Karpas-422 (cell line): ENCODE measurements at regions not wholly inside any gene's neighbourhood (a gene's known extent, or its start where the extent isn't known, plus 50 kb on each side); places are given as distances from the start of the nearest gene placed in this dataset.
A peak's percentile ranks its signal among the peaks of the same experiment; 100 is the strongest.
"Not testable (repeated sequence)": the region's sequence is repeated elsewhere in the genome, so short reads cannot be mapped to it uniquely, and the experiment has no call there.

Experiments
- DNase-seq: peaks from one replicate; pipeline ENCODE4 v3.0.0-alpha.2; 2015
- H2AFZ ChIP-seq: fragments of 200-600 bp; sonication (generic); 2 replicates; pipeline ENCODE4 v1.6.1; 2014; ENCODE audit warnings: antibody characterized with exemption, low read length, mixed read lengths
- H3K27ac ChIP-seq: fragments of 200-600 bp; sonication (generic); 2 replicates; pipeline ENCODE4 v1.5.1; 2014; ENCODE audit warnings: mild to moderate bottlenecking, low read length, moderate library complexity
- H3K27me3 ChIP-seq: fragments of 200-600 bp; sonication (generic); 2 replicates; pipeline ENCODE4 v1.6.1; 2014; ENCODE audit warnings: low read length, mixed read lengths
- H3K36me3 ChIP-seq: fragments of 200-600 bp; sonication (generic); 2 replicates; pipeline ENCODE4 v1.6.1; 2014; ENCODE audit warnings: low read length, mixed read lengths; ENCODE audit not compliant: insufficient read depth
- H3K4me1 ChIP-seq: fragments of 200-600 bp; sonication (generic); 2 replicates; pipeline ENCODE4 v1.6.1; 2014; ENCODE audit warnings: mild to moderate bottlenecking, low read length, mixed read lengths
- H3K4me2 ChIP-seq: fragments of 200-600 bp; sonication (generic); 2 replicates; pipeline ENCODE4 v1.6.1; 2014; ENCODE audit warnings: low read length, low read depth, mild to moderate bottlenecking; ENCODE audit not compliant: poor library complexity, severe bottlenecking
- H3K4me3 ChIP-seq: fragments of 200-600 bp; sonication (generic); 2 replicates; pipeline ENCODE4 v1.5.1; 2014; ENCODE audit warnings: mild to moderate bottlenecking, antibody characterized with exemption, low read length, mixed read lengths
- H3K79me2 ChIP-seq: fragments of 200-600 bp; sonication (generic); 2 replicates; pipeline ENCODE4 v1.6.1; 2014; ENCODE audit warnings: mild to moderate bottlenecking, low read length, mixed read lengths
- H3K9ac ChIP-seq: fragments of 200-600 bp; sonication (generic); 2 replicates; pipeline ENCODE4 v1.6.0; 2014; ENCODE audit warnings: low read length
- H3K9me2 ChIP-seq: fragments of 200-600 bp; sonication (generic), shearing (Covaris generic); replicated peaks from 2 replicates; pipeline ENCODE4 v1.6.0; 2014; ENCODE audit warnings: mild to moderate bottlenecking, low read length, moderate library complexity; ENCODE audit not compliant: insufficient read depth
- H3K9me3 ChIP-seq: fragments of 300-700, 200-600 bp; sonication (generic); 2 replicates; pipeline ENCODE4 v1.6.1; 2014; ENCODE audit warnings: low read length, mixed read lengths
- H4K20me1 ChIP-seq: fragments of 200-600 bp; sonication (generic); 2 replicates; pipeline ENCODE4 v1.6.1; 2014; ENCODE audit warnings: mild to moderate bottlenecking, antibody characterized with exemption, low read length, low read depth; ENCODE audit not compliant: insufficient read depth

DNA sequence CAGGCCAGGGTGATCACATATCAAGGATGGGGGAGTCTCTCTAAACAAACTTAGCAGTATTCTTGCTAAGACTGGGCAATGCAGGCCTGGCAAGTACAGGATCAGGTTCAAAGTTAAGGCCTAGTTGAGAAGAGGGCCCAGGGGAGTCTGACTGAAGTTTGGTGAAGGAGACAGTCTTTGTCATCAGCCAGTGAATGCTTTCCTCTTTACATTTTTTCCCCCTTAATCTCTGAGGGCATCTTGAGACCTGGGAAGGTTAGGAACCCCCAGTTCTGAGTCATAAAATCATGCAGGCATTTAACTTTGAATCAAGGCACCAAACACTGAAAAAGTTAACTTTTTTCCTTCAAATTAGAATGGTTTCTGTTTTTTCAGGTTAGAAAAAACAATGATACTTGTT lies 311.5 kb downstream of the REEP3 start:
- Histone ChIP-seq H3K79me2 (no peaks in the 10 kb centered on the region), H3K4me2 (no peak overlapping the region), H3K4me1 (peaks cover 3% of the 10 kb centered on the region; the same call in 1 of the 2 replicates), H2AFZ (no peak overlapping the region), H3K9me3 (no peaks in the 10 kb centered on the region), H4K20me1 (no peaks in the 10 kb centered on the region), H3K4me3 (no peak overlapping the region), H3K36me3 (no peaks in the 10 kb centered on the region), H3K27me3 (no peaks in the 10 kb centered on the region), H3K27ac (no peak overlapping the region), H3K9ac (no peak overlapping the region), H3K9me2 (no peaks in the 10 kb centered on the region)
- no peak for DNase-seq

DNA sequence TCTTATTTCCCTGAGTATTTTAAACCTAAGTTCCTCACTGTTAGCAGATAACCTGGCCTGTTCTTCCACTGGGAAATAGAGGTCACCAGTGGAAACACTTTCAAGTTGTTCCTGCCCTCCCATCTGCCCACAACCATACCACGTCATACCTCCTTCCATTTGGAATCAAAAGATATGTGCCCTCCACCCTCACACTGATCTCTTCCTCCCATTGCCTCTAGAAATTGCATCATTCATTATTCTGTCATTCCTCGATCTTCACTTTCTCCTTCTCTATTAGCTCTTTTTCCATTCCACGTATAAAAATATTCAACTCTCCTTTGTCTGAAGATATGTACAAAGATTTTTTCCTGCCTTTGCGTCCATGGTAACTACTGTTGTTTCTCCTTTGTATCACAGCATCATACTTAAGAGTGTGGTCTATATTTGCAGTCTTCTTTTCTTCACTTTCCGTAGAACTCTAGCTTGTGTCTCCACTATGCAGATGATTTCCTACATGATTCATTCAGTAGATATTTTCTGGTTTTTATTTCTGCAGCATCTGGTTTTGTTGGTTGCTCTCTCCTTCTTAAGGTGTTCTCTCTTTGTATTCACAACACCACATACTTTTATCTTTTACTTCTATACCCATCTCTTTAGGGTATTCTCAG lies 312.3 kb downstream of the REEP3 start:
- no peak for DNase-seq
- H3K9me3 ChIP-seq: no peaks in the 10 kb centered on the region
- no peak overlapping the region for H2AFZ ChIP-seq
- H3K79me2 ChIP-seq: no peaks in the 10 kb centered on the region
- no peaks in the 10 kb centered on the region for H3K27me3 ChIP-seq
- H3K36me3 ChIP-seq: no peaks in the 10 kb centered on the region
- no peak overlapping the region for H3K9ac ChIP-seq
- H3K27ac ChIP-seq: no peak overlapping the region
- H3K4me1 ChIP-seq: peaks cover 3% of the 10 kb centered on the region; the same call in 1 of the 2 replicates
- no peak overlapping the region for H3K4me2 ChIP-seq
- no peak overlapping the region for H3K4me3 ChIP-seq
- H4K20me1 ChIP-seq: no peaks in the 10 kb centered on the region
- no peaks in the 10 kb centered on the region for H3K9me2 ChIP-seq

DNA sequence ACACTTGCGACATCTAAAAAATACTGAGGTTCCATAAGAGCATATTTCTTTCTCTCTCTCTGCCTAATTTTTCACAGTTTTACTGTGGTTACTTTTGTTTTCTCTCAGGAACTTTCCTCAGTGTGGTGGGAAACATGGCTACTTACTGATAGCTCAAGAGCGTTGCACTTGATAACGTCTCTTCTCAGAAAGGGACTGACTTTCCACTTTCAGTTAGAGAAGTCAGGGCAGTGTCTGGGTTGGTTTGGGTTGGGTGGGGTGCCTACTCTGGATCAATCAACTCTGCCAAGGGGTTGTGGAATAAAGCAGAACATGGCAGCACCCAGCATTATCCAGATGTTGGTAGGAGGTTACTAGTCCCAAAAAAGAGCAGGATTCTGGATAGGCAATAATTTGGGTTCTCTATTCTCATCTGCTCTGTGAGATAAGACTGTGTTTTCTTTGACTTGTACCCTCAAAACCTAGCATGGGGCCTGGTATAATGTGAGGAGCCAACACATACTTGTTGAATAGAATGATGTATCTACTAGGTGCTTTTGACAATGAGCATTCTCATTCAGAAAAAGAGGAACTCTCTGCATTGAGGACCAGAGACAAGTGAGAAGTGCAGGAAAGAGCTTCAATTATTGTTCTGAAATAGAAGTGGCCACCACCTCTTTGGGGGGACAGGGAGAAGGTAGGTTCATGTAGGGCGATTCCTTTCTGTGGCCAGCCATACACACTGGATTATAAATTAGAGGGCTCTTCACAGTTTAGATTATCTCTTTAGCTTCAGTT lies 315.7 kb downstream of the REEP3 start:
- Histone ChIP-seq H3K4me3 (no peak overlapping the region), H3K4me1 (no peaks in the 10 kb centered on the region), H3K79me2 (no peaks in the 10 kb centered on the region), H3K27me3 (no peaks in the 10 kb centered on the region), H3K9me2 (no peaks in the 10 kb centered on the region), H3K36me3 (no peaks in the 10 kb centered on the region), H3K9me3 (no peaks in the 10 kb centered on the region), H3K9ac (no peak overlapping the region), H4K20me1 (no peaks in the 10 kb centered on the region), H3K4me2 (no peak overlapping the region), H3K27ac (no peak overlapping the region), H2AFZ (no peak overlapping the region)
- DNase-seq: no peak

DNA sequence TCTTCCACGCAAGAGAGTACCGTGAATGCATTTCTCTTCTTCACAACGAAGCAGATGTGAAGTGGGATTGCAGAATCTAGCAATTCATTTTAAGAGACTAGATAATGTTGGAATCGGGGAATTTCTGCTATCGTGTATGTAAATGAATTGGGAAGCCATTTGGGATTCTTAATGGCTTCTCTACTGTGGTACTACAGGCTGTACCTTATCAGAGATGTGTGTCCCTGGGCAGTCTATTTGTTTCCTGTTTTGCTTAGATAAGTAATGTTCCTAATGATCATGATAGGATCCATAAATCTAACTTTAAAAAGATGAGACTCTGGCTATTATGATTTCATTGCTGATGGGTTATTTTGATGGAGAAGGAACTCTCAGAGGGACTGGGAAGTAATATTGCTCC lies 320.6 kb downstream of the REEP3 start:
- Histone ChIP-seq H3K27ac (no peak overlapping the region), H3K36me3 (no peaks in the 10 kb centered on the region), H3K27me3 (no peaks in the 10 kb centered on the region), H4K20me1 (no peaks in the 10 kb centered on the region), H3K4me3 (no peak overlapping the region), H3K79me2 (no peaks in the 10 kb centered on the region), H3K9me3 (no peaks in the 10 kb centered on the region), H3K9me2 (no peaks in the 10 kb centered on the region), H3K4me1 (no peaks in the 10 kb centered on the region), H3K9ac (no peak overlapping the region), H2AFZ (no peak overlapping the region), H3K4me2 (no peak overlapping the region)
- no peak for DNase-seq

DNA sequence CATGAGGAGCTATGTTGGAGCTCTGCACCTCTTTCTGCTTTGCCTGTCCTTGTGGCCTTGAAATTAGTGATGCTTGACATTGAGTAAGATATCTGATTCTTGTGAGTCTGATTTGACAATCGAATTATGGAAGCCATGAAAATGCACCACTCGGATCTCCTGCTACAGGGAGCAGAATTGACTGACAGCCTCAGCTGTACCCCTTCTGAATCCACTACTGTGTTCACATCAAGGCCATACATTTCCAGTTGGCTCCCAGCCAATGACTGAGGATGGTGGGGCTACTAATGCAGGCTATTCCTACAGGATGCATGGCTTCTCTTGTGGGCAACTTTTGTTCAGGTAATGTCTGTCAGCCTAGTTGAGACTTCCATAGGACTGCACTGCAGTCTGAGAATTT lies 321.9 kb downstream of the REEP3 start:
- Histone ChIP-seq H3K4me3 (no peak overlapping the region), H3K4me2 (no peak overlapping the region), H3K27me3 (no peaks in the 10 kb centered on the region), H4K20me1 (no peaks in the 10 kb centered on the region), H3K79me2 (no peaks in the 10 kb centered on the region), H3K9me2 (no peaks in the 10 kb centered on the region), H3K27ac (no peak overlapping the region), H3K36me3 (no peaks in the 10 kb centered on the region), H2AFZ (no peak overlapping the region), H3K4me1 (no peaks in the 10 kb centered on the region), H3K9me3 (no peaks in the 10 kb centered on the region), H3K9ac (no peak overlapping the region)
- no peak for DNase-seq

DNA sequence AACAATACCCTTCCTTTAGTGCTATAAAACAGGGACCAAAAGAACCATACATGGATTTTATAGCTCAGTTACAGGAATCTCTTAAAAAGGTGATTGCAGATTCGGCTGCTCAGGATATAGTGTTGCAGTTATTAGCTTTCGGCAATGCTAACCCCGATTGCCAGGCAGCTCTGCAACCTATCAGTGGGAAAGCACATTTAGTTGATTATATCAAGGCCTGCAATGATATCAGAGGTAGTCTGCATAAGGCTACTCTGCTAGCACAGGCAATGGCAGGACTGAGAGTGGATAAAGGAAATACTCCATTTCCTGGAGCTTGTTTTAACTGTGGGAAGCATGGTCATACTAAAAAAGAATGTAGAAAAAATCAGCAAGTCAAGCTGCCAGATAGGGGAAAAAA lies 327.7 kb downstream of the REEP3 start:
- H3K27ac ChIP-seq, H2AFZ ChIP-seq, H3K9ac ChIP-seq, H3K9me3 ChIP-seq, H3K27me3 ChIP-seq, H3K79me2 ChIP-seq, H3K4me1 ChIP-seq, DNase-seq, H3K4me3 ChIP-seq, H3K4me2 ChIP-seq, H3K9me2 ChIP-seq, H3K36me3 ChIP-seq, H4K20me1 ChIP-seq: not testable (repeated sequence)

DNA sequence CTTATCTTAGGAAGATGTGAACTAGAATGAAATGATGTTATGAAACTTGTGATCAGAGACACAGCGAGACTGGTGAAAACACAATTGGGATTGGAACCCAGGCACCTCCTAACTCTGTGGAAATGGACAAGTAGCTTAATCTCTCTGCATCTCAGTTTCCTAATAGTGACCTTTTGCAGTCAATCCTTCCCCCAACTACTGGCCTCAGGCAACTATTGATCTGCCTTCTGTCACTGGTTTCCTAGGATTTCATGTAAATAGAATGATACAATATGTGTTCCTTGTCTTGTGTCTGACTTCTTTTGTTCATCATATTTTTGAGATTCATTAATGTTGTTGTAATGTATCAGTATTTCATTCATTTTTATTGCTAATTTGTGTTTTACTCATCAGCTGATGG lies 341.7 kb downstream of the REEP3 start:
- no peaks in the 10 kb centered on the region for H3K36me3 ChIP-seq
- no peak overlapping the region for H3K9ac ChIP-seq
- H3K27me3 ChIP-seq: no peaks in the 10 kb centered on the region
- no peak overlapping the region for H2AFZ ChIP-seq
- H3K4me2 ChIP-seq: no peak overlapping the region
- peak; percentile 27 for DNase-seq
- H3K79me2 ChIP-seq: no peaks in the 10 kb centered on the region
- H3K9me2 ChIP-seq: no peaks in the 10 kb centered on the region
- no peaks in the 10 kb centered on the region; the same call in 1 of the 2 replicates for H3K4me1 ChIP-seq
- H3K27ac ChIP-seq: no peak overlapping the region
- peaks cover 6% of the 10 kb centered on the region for H3K9me3 ChIP-seq
- no peaks in the 10 kb centered on the region for H4K20me1 ChIP-seq
- H3K4me3 ChIP-seq: no peak overlapping the region

DNA sequence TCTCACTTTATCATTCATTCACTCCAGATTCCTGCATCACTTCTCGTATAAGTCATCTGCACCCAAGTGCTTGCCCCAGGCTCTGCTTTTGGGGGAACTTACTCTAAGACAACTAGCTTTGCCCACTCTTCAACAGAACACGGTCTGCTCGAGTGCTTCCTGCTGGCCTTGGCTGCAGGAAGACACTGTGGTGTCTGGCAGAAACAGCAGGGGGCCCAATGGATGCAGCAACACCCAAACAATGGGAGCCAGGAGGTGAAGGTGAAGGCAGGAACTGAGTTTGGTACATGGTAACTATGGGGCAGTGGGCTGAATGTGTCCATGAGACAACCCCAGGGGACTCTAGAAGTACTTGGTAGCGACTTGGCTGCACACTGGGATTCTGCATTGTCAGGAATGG lies 344.0 kb downstream of the REEP3 start:
- no peak overlapping the region for H3K27ac ChIP-seq
- H3K4me1 ChIP-seq: no peaks in the 10 kb centered on the region; the same call in 1 of the 2 replicates
- no peak overlapping the region for H3K4me3 ChIP-seq
- H3K36me3 ChIP-seq: no peaks in the 10 kb centered on the region
- H3K9me2 ChIP-seq: no peaks in the 10 kb centered on the region
- no peaks in the 10 kb centered on the region for H3K79me2 ChIP-seq
- no peak for DNase-seq
- H3K9ac ChIP-seq: no peak overlapping the region
- H3K27me3 ChIP-seq: no peaks in the 10 kb centered on the region
- no peak overlapping the region for H3K4me2 ChIP-seq
- H3K9me3 ChIP-seq: no peaks in the 10 kb centered on the region
- H4K20me1 ChIP-seq: no peaks in the 10 kb centered on the region
- no peak overlapping the region for H2AFZ ChIP-seq
